HCT116 (cell line): ENCODE measurements at regions not wholly inside any gene's neighbourhood (a gene's known extent, or its start where the extent isn't known, plus 50 kb on each side); places are given as distances from the start of the nearest gene placed in this dataset.

Experiments
- ATAC-seq: fragments of 200-7000 bp; cut with Tn5 transposase; 2 replicates; pipeline ENCODE4 v1.9.1; 2020; ENCODE audit warnings: mild to moderate bottlenecking, moderate library complexity
- BruUV-seq: library from RNA; stranded (reverse); fragments of 400-500 nt; replicated peaks from 2 replicates; lab custom pipeline; 2021; lab: Mats Ljungman, UMichigan
- CTCF ChIA-PET: fragments of 300-600 bp; sonication (Branson Sonifier 250); formaldehyde crosslinking; loops from one replicate; lab custom pipeline; 2021; ENCODE audit warnings: antibody characterized with exemption; lab: Charles Lee
- POLR2A ChIA-PET: fragments of 300-600, 350-600 bp; sonication (Branson Sonifier 250); formaldehyde crosslinking; loops from one replicate; lab custom pipeline; 2021; ENCODE audit warnings: antibody characterized with exemption; lab: Charles Lee
- RAD21 ChIA-PET, 2 experiments: fragments of 300-600 bp; sonication (Branson Sonifier 250); formaldehyde crosslinking; loops; one replicate each; lab custom pipeline; 2023; ENCODE audit warnings: low total read pairs in 2 of 2; ENCODE audit not compliant: uncharacterized antibody in 2 of 2, unreplicated experiment in 2 of 2, low non-redundant PET in 1 of 2; lab: Charles Lee
- DNase-seq: peaks from one replicate; pipeline ENCODE4 v3.0.0-alpha.2; 2010; ENCODE audit warnings: low read depth, low spot score
- H2AFZ ChIP-seq: fragments of 200-600 bp; shearing (Covaris generic), sonication (generic); 2 replicates; pipeline ENCODE4 v1.6.1; 2017; ENCODE audit warnings: low read depth, mixed run types, mixed read lengths, antibody characterized with exemption, low read length; ENCODE audit not compliant: poor library complexity, severe bottlenecking
- H3K27ac ChIP-seq: 2 replicates; pipeline ENCODE4 v1.5.1; 2012; ENCODE audit warnings: low read depth, low read length
- H3K27me3 ChIP-seq: fragments of 200-600 bp; sonication (generic); 2 replicates; pipeline ENCODE4 v1.6.1; 2016; ENCODE audit warnings: mixed run types, low read length, mixed read lengths; ENCODE audit not compliant: insufficient read depth
- H3K36me3 ChIP-seq, 2 experiments: fragments of 200-500 bp in 1 of 2; fragments of 200-600 bp in 1 of 2; sonication (Bioruptor generic) in 1 of 2; sonication (generic) in 1 of 2; 2 replicates each; pipeline versions ENCODE4 v1.5.1 to v1.6.1; 2014 to 2016; ENCODE audit warnings: low read length in 2 of 2, inconsistent platforms in 1 of 2, mixed read lengths in 1 of 2, mixed run types in 1 of 2; ENCODE audit not compliant: insufficient read depth in 2 of 2, control insufficient read depth in 1 of 2
- H3K4me1 ChIP-seq, 2 experiments: fragments of 200-600 bp in 1 of 2; sonication (generic) in 1 of 2; 2 replicates each; pipeline versions ENCODE4 v1.5.1 to v1.6.1; 2012 to 2017; ENCODE audit warnings: low read length in 2 of 2, inconsistent platforms in 1 of 2, mild to moderate bottlenecking in 1 of 2, mixed read lengths in 1 of 2, mixed run types in 1 of 2, moderate library complexity in 1 of 2; ENCODE audit not compliant: insufficient read depth in 2 of 2, control insufficient read depth in 1 of 2
- H3K4me2 ChIP-seq: fragments of 200-600 bp; sonication (generic); 2 replicates; pipeline ENCODE4 v1.6.1; 2017; ENCODE audit warnings: mixed run types, low read length, mixed read lengths
- H3K4me3 ChIP-seq, 2 experiments: fragments of 200-600 bp in 1 of 2; sonication (generic) in 1 of 2; replicated peaks in 1 of 2; 2 replicates each; pipeline ENCODE4 v1.5.1; 2011 to 2016; ENCODE audit warnings: low read length in 2 of 2, control low read depth in 1 of 2, low read depth in 1 of 2, mild to moderate bottlenecking in 1 of 2, mixed read lengths in 1 of 2, mixed run types in 1 of 2
- H3K79me2 ChIP-seq: fragments of 200-600 bp; sonication (generic); 2 replicates; pipeline ENCODE4 v1.6.1; 2017; ENCODE audit warnings: mild to moderate bottlenecking, mixed run types, low read length, moderate library complexity, mixed read lengths; ENCODE audit not compliant: insufficient read depth
- H3K9ac ChIP-seq: fragments of 200-600 bp; sonication (generic); 2 replicates; pipeline ENCODE4 v1.6.1; 2016; ENCODE audit warnings: low read length, mixed read lengths
- H3K9me2 ChIP-seq: fragments of 200-600 bp; sonication (generic), shearing (Covaris generic); 2 replicates; pipeline ENCODE4 v1.6.1; 2017; ENCODE audit warnings: mixed run types, mild to moderate bottlenecking, moderate library complexity; ENCODE audit not compliant: insufficient read depth
- H3K9me3 ChIP-seq, 2 experiments: fragments of 200-500 bp in 1 of 2; fragments of 200-600 bp in 1 of 2; sonication (Bioruptor generic) in 1 of 2; sonication (generic) in 1 of 2; 2 replicates each; pipeline ENCODE4 v1.6.1; 2014 to 2017; ENCODE audit warnings: low read length in 2 of 2, mixed read lengths in 2 of 2, inconsistent platforms in 1 of 2, low read depth in 1 of 2, mild to moderate bottlenecking in 1 of 2, mixed run types in 1 of 2, moderate library complexity in 1 of 2; ENCODE audit not compliant: control insufficient read depth in 1 of 2, insufficient read depth in 1 of 2
- H4K20me1 ChIP-seq: fragments of 200-600 bp; sonication (generic), shearing (Covaris generic); 2 replicates; pipeline ENCODE4 v1.6.1; 2017; ENCODE audit warnings: mixed run types, mild to moderate bottlenecking, moderate library complexity; ENCODE audit not compliant: insufficient read depth
- ATF3 ChIP-seq: IDR thresholded peaks from 2 replicates; pipeline ENCODE4 v1.6.1; 2012
- POLR2AphosphoS5 ChIP-seq: IDR thresholded peaks from 2 replicates; pipeline ENCODE4 v1.6.1; 2011; ENCODE audit warnings: mild to moderate bottlenecking, low read depth, low read length, moderate library complexity
- RAD21 ChIP-seq: IDR thresholded peaks from 2 replicates; pipeline ENCODE4 v1.6.1; 2012; ENCODE audit warnings: low read depth, mild to moderate bottlenecking
- REST ChIP-seq: IDR thresholded peaks from 2 replicates; pipeline ENCODE4 v1.6.1; 2012; ENCODE audit warnings: low read depth
- TCF7L2 ChIP-seq: IDR thresholded peaks from 2 replicates; pipeline ENCODE4 v1.7.0; 2011; ENCODE audit warnings: borderline replicate concordance, inconsistent platforms; ENCODE audit not compliant: insufficient read depth, insufficient read length; ENCODE audit errors: extremely low read depth
- ZFX ChIP-seq: fragments of 450-650 bp; IDR thresholded peaks from 2 replicates; pipeline ENCODE4 v1.6.1; 2017
- ZNF274 ChIP-seq: fragments of 200-500 bp; sonication (Bioruptor generic); IDR thresholded peaks from 2 replicates; pipeline ENCODE4 v1.6.1; 2014; ENCODE audit warnings: mild to moderate bottlenecking, low read depth, low read length, inconsistent platforms
- intact Hi-C: fragments of 100-400 bp; cut with micrococcal nuclease; formaldehyde crosslinking; loops from 2 replicates; pipeline ENCODE4 v1.10.0; 2022

- Histone ChIP-seq H3K79me2 (no peaks in the 10 kb centered on the region), H3K27me3 (no peaks in the 10 kb centered on the region), H3K9me3 (no peaks in the 10 kb centered on the region), H3K4me3 (no peak overlapping the region), H2AFZ (no peak overlapping the region), H3K27ac (no peak overlapping the region), H3K4me2 (no peak overlapping the region), H4K20me1 (no peaks in the 10 kb centered on the region), H3K4me1 (peaks cover 0 to 16% of the 10 kb centered on the region in 2 experiments; a peak in 2 of 4 replicates), H3K36me3 (no peaks in the 10 kb centered on the region), H3K9ac (no peak overlapping the region), H3K9me2 (no peaks in the 10 kb centered on the region)
- DNase-seq = no peak
- BruUV-seq = no TSS peak
- POLR2A ChIA-PET = no interaction called here
- CTCF ChIA-PET = no interaction called here
- no peak for ATAC-seq
- RAD21 ChIA-PET = no interaction called here
- intact Hi-C loops = no loop called here
- TF ChIP-seq TCF7L2 = no peak
Observed at GRCh38 chrX:16487620-16488385, 162.2 kb upstream of the S100G start.

GRCh38 chrX:16488959-16489358, 161.0 kb upstream of the S100G start:
- Histone ChIP-seq H4K20me1 (no peaks in the 10 kb centered on the region), H3K4me3 (no peak overlapping the region), H3K9me2 (no peaks in the 10 kb centered on the region), H3K79me2 (no peaks in the 10 kb centered on the region), H3K9ac (no peak overlapping the region), H3K36me3 (no peaks in the 10 kb centered on the region), H3K27me3 (no peaks in the 10 kb centered on the region), H3K9me3 (no peaks in the 10 kb centered on the region), H3K27ac (no peak overlapping the region), H3K4me2 (no peak overlapping the region), H2AFZ (no peak overlapping the region), H3K4me1 (peaks cover 0 to 11% of the 10 kb centered on the region in 2 experiments; a peak in 2 of 4 replicates)
- POLR2A ChIA-PET = no interaction called here
- intact Hi-C loops = no loop called here
- no TSS peak for BruUV-seq
- CTCF ChIA-PET = no interaction called here
- ATAC-seq (no peak), DNase-seq (no peak)
- RAD21 ChIA-PET = no interaction called here
- TF ChIP-seq ZFX = no peak
- no peak for TF ChIP-seq POLR2AphosphoS5
- TF ChIP-seq ZNF274 = no peak
- no peak for TF ChIP-seq ATF3
- TF ChIP-seq REST = no peak
- TF ChIP-seq RAD21 = no peak
